Karpas-422 (cell line): ENCODE measurements at regions not wholly inside any gene's neighbourhood (a gene's known extent, or its start where the extent isn't known, plus 50 kb on each side); places are given as distances from the start of the nearest gene placed in this dataset.

Experiments
- DNase-seq: peaks from one replicate; pipeline ENCODE4 v3.0.0-alpha.2; 2015
- H2AFZ ChIP-seq: fragments of 200-600 bp; sonication (generic); 2 replicates; pipeline ENCODE4 v1.6.1; 2014; ENCODE audit warnings: antibody characterized with exemption, low read length, mixed read lengths
- H3K27ac ChIP-seq: fragments of 200-600 bp; sonication (generic); 2 replicates; pipeline ENCODE4 v1.5.1; 2014; ENCODE audit warnings: mild to moderate bottlenecking, low read length, moderate library complexity
- H3K27me3 ChIP-seq: fragments of 200-600 bp; sonication (generic); 2 replicates; pipeline ENCODE4 v1.6.1; 2014; ENCODE audit warnings: low read length, mixed read lengths
- H3K36me3 ChIP-seq: fragments of 200-600 bp; sonication (generic); 2 replicates; pipeline ENCODE4 v1.6.1; 2014; ENCODE audit warnings: low read length, mixed read lengths; ENCODE audit not compliant: insufficient read depth
- H3K4me1 ChIP-seq: fragments of 200-600 bp; sonication (generic); 2 replicates; pipeline ENCODE4 v1.6.1; 2014; ENCODE audit warnings: mild to moderate bottlenecking, low read length, mixed read lengths
- H3K4me2 ChIP-seq: fragments of 200-600 bp; sonication (generic); 2 replicates; pipeline ENCODE4 v1.6.1; 2014; ENCODE audit warnings: low read length, low read depth, mild to moderate bottlenecking; ENCODE audit not compliant: poor library complexity, severe bottlenecking
- H3K4me3 ChIP-seq: fragments of 200-600 bp; sonication (generic); 2 replicates; pipeline ENCODE4 v1.5.1; 2014; ENCODE audit warnings: mild to moderate bottlenecking, antibody characterized with exemption, low read length, mixed read lengths
- H3K79me2 ChIP-seq: fragments of 200-600 bp; sonication (generic); 2 replicates; pipeline ENCODE4 v1.6.1; 2014; ENCODE audit warnings: mild to moderate bottlenecking, low read length, mixed read lengths
- H3K9ac ChIP-seq: fragments of 200-600 bp; sonication (generic); 2 replicates; pipeline ENCODE4 v1.6.0; 2014; ENCODE audit warnings: low read length
- H3K9me2 ChIP-seq: fragments of 200-600 bp; sonication (generic), shearing (Covaris generic); replicated peaks from 2 replicates; pipeline ENCODE4 v1.6.0; 2014; ENCODE audit warnings: mild to moderate bottlenecking, low read length, moderate library complexity; ENCODE audit not compliant: insufficient read depth
- H3K9me3 ChIP-seq: fragments of 300-700, 200-600 bp; sonication (generic); 2 replicates; pipeline ENCODE4 v1.6.1; 2014; ENCODE audit warnings: low read length, mixed read lengths
- H4K20me1 ChIP-seq: fragments of 200-600 bp; sonication (generic); 2 replicates; pipeline ENCODE4 v1.6.1; 2014; ENCODE audit warnings: mild to moderate bottlenecking, antibody characterized with exemption, low read length, low read depth; ENCODE audit not compliant: insufficient read depth

DNA sequence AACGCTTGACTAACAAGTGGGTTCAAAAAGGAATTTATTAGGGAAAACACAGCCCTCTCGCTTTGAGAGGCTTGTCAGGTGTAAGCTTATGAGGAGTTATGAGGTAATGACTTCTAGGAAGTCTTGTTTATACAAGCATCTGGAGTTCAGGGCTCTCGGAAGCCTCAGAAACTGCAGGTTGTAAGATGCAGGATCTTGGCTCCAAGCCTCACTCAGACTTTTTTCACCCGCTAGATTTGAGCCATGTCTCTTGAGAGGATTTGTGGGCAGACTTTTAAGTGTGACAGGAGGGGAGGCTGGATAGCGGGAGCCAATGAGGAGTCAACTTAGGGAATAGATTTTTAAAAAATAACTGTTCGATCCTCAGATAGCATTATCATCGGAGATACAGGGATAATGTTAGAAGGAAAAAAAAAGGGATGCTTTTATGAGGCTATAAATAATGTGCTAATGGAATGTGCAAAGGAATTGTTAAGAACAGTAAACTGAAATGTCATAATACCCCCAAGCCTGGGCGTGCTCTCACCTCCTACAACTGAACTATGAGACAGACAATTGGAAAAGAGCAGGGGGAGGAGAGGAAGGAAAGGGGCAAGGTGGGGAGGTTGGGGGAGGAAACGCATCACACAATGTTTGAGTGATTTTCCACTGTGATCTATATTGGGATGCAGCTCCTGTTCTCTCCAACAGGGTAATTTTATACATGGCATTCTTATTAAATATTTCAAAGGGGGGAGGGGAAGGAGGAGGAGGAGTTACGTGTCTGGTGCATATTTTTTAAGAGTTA is 107.4 kb upstream of the ESRRG start:
- Histone ChIP-seq H3K9me3 (no peaks in the 10 kb centered on the region), H3K27ac (no peak overlapping the region), H3K9me2 (no peaks in the 10 kb centered on the region), H3K4me1 (no peaks in the 10 kb centered on the region), H3K4me3 (no peak overlapping the region), H3K79me2 (no peaks in the 10 kb centered on the region), H3K27me3 (no peaks in the 10 kb centered on the region), H2AFZ (no peak overlapping the region), H3K9ac (no peak overlapping the region), H4K20me1 (no peaks in the 10 kb centered on the region), H3K4me2 (no peak overlapping the region), H3K36me3 (no peaks in the 10 kb centered on the region)
- DNase-seq = no peak

DNA sequence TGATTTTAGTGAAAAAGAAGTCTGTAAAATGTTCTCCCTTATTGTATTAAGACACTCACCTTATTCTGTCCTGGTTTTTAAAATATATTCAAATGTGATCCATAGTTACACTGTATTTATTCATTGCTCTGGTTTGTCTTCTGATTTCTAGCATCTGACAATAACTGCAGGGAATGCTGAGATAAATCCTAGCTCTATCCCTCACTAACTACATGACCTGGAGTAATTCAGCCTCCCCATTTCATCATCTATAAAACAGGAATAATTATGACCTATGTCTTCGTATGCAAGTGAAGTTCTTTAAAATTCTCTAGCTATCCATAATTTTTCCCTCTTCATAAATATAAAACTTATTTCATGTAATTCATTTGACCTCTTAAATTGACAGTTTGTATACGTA is 104.0 kb upstream of the ESRRG start:
- Histone ChIP-seq H3K9me2 (no peaks in the 10 kb centered on the region), H3K9ac (no peak overlapping the region), H4K20me1 (no peaks in the 10 kb centered on the region), H3K4me1 (no peaks in the 10 kb centered on the region), H3K4me3 (no peak overlapping the region), H3K27me3 (no peaks in the 10 kb centered on the region), H2AFZ (no peak overlapping the region), H3K79me2 (no peaks in the 10 kb centered on the region), H3K4me2 (no peak overlapping the region), H3K9me3 (no peaks in the 10 kb centered on the region), H3K36me3 (no peaks in the 10 kb centered on the region), H3K27ac (no peak overlapping the region)
- DNase-seq = no peak

- H3K9me2 ChIP-seq = no peaks in the 10 kb centered on the region
- no peak for DNase-seq
- no peak overlapping the region for H3K4me2 ChIP-seq
- H3K79me2 ChIP-seq = no peaks in the 10 kb centered on the region
- H4K20me1 ChIP-seq = no peaks in the 10 kb centered on the region
- no peaks in the 10 kb centered on the region for H3K9me3 ChIP-seq
- no peak overlapping the region for H2AFZ ChIP-seq
- H3K36me3 ChIP-seq = no peaks in the 10 kb centered on the region
- no peak overlapping the region for H3K4me3 ChIP-seq
- H3K27ac ChIP-seq = no peak overlapping the region
- H3K27me3 ChIP-seq = no peaks in the 10 kb centered on the region
- no peaks in the 10 kb centered on the region for H3K4me1 ChIP-seq
- no peak overlapping the region for H3K9ac ChIP-seq
These were observed 103.4 kb upstream of the ESRRG start for GRCh38 chr1:216826646-216827045.

DNA sequence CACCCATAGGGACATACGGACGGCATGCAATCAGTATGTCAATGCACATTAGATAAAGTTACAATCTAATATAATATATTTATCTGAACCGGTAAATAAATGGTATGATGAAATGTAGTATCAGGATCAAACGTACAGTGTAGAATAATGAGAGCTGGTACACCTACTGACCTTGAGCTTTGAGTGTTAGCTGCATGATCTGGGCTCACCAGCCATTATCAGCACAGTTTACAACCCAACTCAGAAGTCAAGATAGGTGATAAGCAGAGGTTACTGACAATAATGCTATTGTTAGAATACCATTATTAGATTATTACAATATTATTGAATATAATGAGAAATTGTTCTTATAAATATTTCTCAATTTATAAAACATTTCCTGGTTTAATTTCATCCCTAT is 103.0 kb upstream of the ESRRG start:
- DNase-seq = no peak
- H4K20me1 ChIP-seq = no peaks in the 10 kb centered on the region
- H3K27me3 ChIP-seq = no peaks in the 10 kb centered on the region
- H3K27ac ChIP-seq = no peak overlapping the region
- H3K4me1 ChIP-seq = no peaks in the 10 kb centered on the region
- H3K4me3 ChIP-seq = no peak overlapping the region
- H2AFZ ChIP-seq = no peak overlapping the region
- no peaks in the 10 kb centered on the region for H3K79me2 ChIP-seq
- H3K9ac ChIP-seq = no peak overlapping the region
- no peaks in the 10 kb centered on the region for H3K36me3 ChIP-seq
- no peaks in the 10 kb centered on the region for H3K9me3 ChIP-seq
- no peak overlapping the region for H3K4me2 ChIP-seq
- no peaks in the 10 kb centered on the region for H3K9me2 ChIP-seq

GRCh38 chr1:216825557-216825956 is 102.3 kb upstream of the ESRRG start:
- Histone ChIP-seq H3K27me3 (no peaks in the 10 kb centered on the region), H3K4me1 (no peaks in the 10 kb centered on the region), H3K9ac (no peak overlapping the region), H4K20me1 (no peaks in the 10 kb centered on the region), H3K9me2 (no peaks in the 10 kb centered on the region), H3K4me3 (no peak overlapping the region), H3K27ac (no peak overlapping the region), H2AFZ (no peak overlapping the region), H3K79me2 (no peaks in the 10 kb centered on the region), H3K4me2 (no peak overlapping the region), H3K9me3 (no peaks in the 10 kb centered on the region), H3K36me3 (no peaks in the 10 kb centered on the region)
- no peak for DNase-seq

GRCh38 chr1:216824511-216824910 is 101.3 kb upstream of the ESRRG start:
- Histone ChIP-seq H3K4me2 (no peak overlapping the region), H3K9me2 (no peaks in the 10 kb centered on the region), H3K27me3 (no peaks in the 10 kb centered on the region; the same call in 1 of the 2 replicates), H4K20me1 (no peaks in the 10 kb centered on the region), H3K27ac (no peak overlapping the region), H3K9ac (no peak overlapping the region), H3K4me3 (no peak overlapping the region), H3K36me3 (no peaks in the 10 kb centered on the region), H2AFZ (no peak overlapping the region), H3K4me1 (no peaks in the 10 kb centered on the region), H3K9me3 (no peaks in the 10 kb centered on the region), H3K79me2 (no peaks in the 10 kb centered on the region)
- DNase-seq = no peak

- Histone ChIP-seq H3K4me2 (no peak overlapping the region), H3K4me3 (no peak overlapping the region), H3K9ac (no peak overlapping the region), H4K20me1 (no peaks in the 10 kb centered on the region), H3K27ac (no peak overlapping the region), H3K36me3 (no peaks in the 10 kb centered on the region), H2AFZ (no peak overlapping the region), H3K4me1 (no peaks in the 10 kb centered on the region), H3K79me2 (no peaks in the 10 kb centered on the region), H3K27me3 (no peaks in the 10 kb centered on the region; the same call in 1 of the 2 replicates), H3K9me3 (no peaks in the 10 kb centered on the region), H3K9me2 (no peaks in the 10 kb centered on the region)
- no peak for DNase-seq
These were observed 100.5 kb upstream of the ESRRG start for GRCh38 chr1:216823731-216824130.

GRCh38 chr1:216822480-216822879 is 99.3 kb upstream of the ESRRG start:
- DNase-seq = no peak
- Histone ChIP-seq H3K9me3 (no peaks in the 10 kb centered on the region), H3K27ac (no peak overlapping the region), H3K4me2 (no peak overlapping the region), H3K9me2 (no peaks in the 10 kb centered on the region), H4K20me1 (no peaks in the 10 kb centered on the region), H3K4me1 (no peaks in the 10 kb centered on the region), H3K27me3 (no peaks in the 10 kb centered on the region; the same call in 1 of the 2 replicates), H3K4me3 (no peak overlapping the region), H3K79me2 (no peaks in the 10 kb centered on the region), H3K9ac (no peak overlapping the region), H2AFZ (no peak overlapping the region), H3K36me3 (no peaks in the 10 kb centered on the region)
